HG03135 (cell line): ENCODE measurements at regions not wholly inside any gene's neighbourhood (a gene's known extent, or its start where the extent isn't known, plus 50 kb on each side); places are given as distances from the start of the nearest gene placed in this dataset.

Source experiments
- ATAC-seq: cut with Tn5 transposase; IDR thresholded peaks from one replicate; pipeline ENCODE4 v1.9.1; 2021; ENCODE audit warnings: mild to moderate bottlenecking, moderate library complexity; ENCODE audit not compliant: unreplicated experiment

DNA sequence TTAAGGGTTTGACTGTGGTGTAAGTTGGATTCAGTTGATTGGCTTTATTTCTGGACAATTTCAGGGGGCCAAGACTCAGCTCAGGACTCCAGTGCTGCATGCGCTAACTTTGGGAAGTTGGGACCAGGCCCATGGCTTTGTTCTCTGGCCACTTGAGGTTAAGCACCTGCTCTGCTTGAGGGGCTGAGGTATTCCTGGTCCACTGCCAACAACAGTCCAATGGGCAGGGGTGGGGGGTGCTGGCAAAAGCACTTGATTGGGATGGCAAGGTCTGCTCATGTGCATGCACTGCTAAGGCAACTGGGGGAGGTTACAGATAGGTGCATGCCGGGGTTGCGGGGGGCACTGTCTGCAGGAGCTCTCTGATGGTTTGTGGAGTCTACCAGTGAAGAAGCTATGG lies 52.6 kb upstream of the ASB17 start:
- no peak for ATAC-seq

DNA sequence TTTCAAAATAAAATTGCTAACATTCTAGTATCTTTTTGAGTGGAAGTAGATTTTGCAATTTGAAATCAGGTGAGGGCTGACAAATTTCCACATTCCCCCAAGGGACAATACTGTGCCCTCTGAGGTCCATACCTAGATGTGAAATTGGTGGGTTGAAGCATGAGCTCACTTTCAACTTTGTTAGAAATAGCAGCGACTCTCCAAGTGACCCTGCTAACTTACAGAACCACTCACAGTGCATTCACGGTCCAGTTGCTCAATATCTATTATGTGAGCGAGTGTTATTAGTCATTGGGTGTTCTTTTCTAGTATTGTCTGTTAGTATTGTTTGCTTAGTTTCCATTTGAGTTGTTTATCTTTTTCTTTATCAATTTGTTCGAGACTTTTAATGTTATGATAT lies 53.6 kb upstream of the ASB17 start:
- ATAC-seq: peak; percentile 80

- ATAC-seq: no peak
Measured at GRCh38 chr1:75986478-75986877, 54.3 kb upstream of the ASB17 start.

DNA sequence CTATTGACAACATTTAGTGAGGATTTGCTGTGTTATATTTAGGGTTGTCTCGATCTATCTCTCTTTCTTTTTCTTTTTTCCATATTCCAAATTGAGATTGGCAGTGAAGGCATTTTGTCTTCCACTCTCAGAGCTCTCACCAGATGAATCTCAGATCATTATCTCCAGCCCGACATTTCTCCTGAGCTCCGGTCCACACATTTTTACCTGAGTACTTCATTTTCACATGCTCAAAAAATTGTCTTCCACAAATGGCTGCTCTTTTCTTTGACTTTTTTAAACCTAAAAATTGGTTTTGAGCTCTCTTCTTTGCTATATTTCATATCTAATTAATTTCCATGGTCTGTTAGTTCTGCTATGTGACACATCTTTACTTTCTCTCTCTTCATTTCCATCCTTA lies 56.9 kb upstream of the ASB17 start:
- no peak for ATAC-seq

DNA sequence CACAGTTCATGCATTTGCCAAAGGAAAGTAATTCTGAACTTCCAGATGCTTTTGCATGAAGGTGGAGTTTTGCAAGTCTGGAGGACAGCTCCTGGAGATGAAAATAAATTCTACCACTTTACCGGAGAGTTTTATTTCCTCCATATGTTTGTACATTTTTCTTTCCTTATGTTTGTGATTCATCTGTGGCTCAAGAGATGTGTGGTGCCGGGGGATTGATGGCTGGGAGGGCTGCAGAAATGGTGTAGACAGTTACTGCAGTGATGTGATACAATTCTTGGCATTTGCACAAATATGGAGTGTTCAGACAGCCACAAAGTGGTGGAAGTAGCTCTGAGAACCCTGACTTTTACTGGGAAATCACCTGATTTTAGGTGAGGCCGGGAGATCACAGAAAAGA lies 58.5 kb upstream of the ASB17 start:
- ATAC-seq: no peak

DNA sequence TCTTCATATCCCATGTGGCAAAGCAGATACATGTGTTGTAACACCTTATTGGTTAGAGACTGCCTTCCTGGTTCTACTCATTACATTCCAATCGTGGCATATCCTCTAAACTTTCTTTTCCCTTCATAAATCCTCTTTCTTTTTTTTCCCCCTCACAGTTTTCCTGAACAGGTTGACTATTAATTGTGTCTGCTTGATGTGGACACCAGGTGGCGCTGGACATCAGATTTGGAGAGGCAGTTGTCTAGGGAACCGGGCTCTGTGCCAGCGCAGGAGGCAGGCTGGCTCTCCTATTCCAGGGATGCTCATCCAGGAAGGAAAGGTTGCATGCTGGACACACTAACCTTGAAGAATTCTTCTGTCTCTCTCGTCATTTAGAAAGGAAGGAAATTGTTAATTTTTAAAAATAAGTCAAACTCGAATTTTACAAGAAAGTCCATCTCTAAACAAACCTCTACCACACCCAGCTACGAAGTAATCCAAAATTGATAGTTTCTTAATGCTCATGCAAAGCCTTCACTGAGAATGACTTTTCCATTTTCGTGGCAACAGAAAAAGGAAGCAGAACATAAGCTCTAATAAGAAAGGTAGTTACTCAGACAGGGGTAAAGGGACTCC lies 59.4 kb upstream of the ASB17 start:
- peak; percentile 75 for ATAC-seq

DNA sequence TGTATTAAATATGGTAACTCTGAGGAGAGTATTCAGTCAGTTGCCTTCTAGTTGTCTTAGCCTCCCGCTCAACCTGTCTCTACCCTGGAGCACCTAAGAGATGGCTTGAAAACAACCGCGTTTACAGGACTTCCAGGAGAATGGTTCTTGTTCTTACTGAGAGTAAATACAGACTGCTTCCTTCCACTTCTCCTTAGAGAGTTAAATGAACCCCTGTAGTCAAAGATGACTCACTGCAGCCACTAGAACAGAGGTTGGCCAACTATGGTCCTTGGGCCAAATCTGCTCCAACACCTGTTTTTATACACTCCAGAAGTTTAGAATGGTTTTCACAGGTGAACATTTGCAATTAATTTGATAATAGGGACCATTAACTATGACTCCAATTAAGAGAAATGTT lies 60.1 kb upstream of the ASB17 start:
- no peak for ATAC-seq

DNA sequence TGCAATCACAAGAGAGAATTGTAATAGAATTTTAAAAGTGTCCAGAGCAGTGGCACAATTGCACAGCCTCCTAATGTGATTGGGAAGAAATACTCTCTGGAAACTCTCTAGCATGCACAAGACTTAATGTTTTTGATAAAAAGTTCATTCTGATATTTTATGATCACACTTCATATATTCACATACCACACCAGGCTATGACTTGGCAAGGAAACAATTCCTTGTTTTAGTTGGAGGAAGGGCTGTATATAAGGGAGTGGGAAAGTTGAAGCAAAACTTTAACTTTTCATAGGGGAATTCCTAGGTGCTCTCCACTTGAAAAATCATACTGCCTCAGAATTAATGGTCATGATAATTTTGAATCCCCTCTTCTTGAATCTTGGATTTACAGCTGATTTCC lies 61.5 kb upstream of the ASB17 start:
- no peak for ATAC-seq

- ATAC-seq: no peak
Measured at GRCh38 chr1:75996196-75996595, 64.0 kb upstream of the ASB17 start.

- no peak for ATAC-seq
Measured at GRCh38 chr1:75999034-75999433, 66.8 kb upstream of the ASB17 start.

DNA sequence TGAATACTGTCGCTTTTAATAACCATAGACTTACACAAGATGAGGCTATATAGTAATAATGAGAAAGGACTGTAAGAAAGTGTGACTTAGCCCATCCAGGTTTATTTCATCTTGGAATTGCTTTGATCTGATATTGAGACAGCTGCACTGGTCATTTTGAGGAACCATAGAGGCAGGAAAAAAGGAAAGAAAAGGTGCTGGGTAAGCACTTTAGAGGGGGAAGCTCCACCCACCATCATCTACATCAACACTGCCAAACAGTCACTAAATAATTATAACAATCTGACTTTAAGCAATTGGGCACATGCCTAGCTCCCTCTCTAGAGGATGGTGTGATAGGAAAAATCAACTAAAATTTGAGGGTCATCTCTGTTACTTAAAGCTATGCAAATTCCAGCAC lies 70.6 kb upstream of the ST6GALNAC3 start:
- ATAC-seq: no peak

DNA sequence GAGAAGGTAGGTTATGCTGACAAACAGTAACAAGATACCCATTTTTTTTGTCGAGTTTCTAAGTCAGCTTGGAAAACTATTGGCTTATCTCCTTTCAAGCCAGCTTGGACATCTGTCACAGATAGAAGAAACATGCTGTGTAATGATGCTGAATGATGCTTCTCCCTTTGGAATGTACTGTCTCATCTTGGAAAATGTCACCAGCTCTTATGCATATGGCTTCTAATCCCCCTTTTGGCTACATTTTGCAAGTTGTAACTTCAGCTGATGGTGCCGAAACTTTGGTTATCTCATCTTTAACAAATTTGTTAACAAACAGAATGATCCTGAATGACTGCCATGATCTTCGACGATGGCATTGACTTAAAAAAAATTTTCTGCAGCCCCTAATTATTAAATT lies 68.8 kb upstream of the ST6GALNAC3 start:
- no peak for ATAC-seq

GRCh38 chr1:76006234-76006633 lies 68.3 kb upstream of the ST6GALNAC3 start:
- ATAC-seq: no peak

DNA sequence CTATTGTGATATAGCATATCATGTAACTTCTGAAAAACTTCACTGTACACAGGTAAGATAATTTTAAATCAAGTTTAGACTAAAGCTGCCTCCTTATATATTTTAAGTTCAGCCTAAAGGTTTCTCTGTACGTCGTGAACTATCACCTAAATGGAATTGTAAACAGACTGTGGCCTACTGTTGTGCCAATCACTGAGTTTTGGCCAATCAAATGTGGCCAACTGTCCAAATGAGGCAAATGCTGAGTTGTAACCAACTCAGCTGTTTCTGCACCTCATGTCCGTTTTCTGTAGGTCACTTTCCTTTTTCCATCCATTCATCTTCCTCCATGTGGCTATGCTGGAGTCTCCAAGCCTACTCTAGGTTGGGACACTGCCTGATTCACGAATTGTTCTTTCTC lies 63.7 kb upstream of the ST6GALNAC3 start:
- ATAC-seq: no peak

GRCh38 chr1:76012341-76013205 lies 62.0 kb upstream of the ST6GALNAC3 start:
- no peak for ATAC-seq

DNA sequence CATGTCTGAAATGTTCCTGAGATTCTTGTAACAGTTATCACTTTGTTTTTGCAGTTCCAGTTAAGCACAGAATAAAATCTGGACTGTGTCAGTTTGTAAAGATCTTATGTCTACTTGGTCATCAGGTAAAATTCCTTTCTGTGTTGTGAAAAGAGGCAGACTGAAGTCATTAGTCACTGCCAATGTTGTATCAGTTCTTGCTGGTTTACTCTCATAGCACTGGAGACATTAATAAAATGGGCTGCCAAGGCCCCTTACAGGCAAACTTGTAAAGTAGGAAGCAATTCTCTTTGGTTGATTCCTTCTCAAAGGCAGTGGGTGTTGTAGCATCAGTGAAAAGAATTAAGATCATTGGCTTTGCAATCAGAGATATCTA lies 61.4 kb upstream of the ST6GALNAC3 start:
- ATAC-seq: no peak

GRCh38 chr1:76015478-76016103 lies 59.0 kb upstream of the ST6GALNAC3 start:
- no peak for ATAC-seq

- ATAC-seq: no peak
Measured at GRCh38 chr1:76018045-76018444, 56.5 kb upstream of the ST6GALNAC3 start.

DNA sequence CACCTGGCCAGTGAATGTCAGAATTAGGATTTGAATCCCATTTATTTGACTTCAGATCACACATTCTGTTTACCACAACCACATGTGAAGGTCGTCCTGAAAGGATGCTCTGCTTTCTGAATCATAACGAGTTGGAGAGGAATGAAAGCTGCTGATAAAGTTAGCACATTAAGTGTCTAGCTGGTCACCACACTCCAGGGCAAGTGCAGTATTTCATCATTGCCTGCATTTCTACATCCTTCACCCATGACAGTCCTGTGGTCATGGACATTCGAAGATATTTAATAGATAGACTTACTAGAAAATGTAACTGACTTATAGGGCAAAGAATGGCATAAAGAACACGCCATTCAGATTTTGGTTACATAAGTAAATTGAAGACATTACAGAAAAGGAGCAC lies 52.7 kb upstream of the ST6GALNAC3 start:
- ATAC-seq: no peak

DNA sequence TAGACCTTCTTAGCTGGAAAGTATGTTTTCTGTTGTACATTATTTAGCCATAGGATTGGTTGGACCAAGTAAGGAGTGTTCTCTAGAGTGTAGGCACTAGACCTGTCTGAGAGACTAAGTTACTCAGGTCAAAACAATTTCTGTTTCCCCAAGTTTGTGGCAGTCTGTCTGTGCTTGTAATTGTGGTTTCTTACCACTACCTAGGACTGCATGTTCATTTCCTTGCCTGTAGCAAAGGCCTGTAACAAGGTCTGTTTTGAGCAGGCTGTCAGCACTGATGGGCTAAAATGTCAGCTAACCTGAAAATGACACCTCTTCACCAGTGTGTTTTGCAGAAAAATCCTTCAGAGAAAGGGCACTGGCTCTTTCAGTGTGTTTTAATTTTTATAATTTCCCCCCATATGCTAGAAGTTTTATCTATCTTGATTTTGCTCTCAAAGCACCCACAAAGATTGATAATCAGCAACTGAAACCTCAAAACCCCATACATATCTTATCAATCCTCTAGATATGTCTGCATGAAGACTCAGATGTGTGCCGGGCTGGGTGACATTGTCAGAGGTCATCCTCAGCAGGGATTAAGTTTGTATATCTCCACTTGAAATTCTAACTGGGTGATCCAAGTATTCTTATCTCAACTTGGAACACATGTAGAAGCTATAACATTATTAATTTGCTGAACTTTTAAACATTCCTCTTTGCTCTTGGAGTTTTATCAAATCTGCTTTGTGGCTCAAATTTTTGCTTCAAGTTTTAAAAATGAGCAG lies 50.7 kb upstream of the ST6GALNAC3 start:
- no peak for ATAC-seq
